Sigmoid colon (tissue), 4 donors: ENCODE measurements at regions not wholly inside any gene's neighbourhood (a gene's known extent, or its start where the extent isn't known, plus 50 kb on each side); places are given as distances from the start of the nearest gene placed in this dataset.

Experiments used
- POLR2A ChIP-seq, 2 donors: fragments of 450-650 bp; IDR thresholded peaks; one replicate each; pipeline ENCODE4 v1.6.1; 2016; ENCODE audit warnings: antibody characterized with exemption in 2 of 2, mild to moderate bottlenecking in 2 of 2, moderate library complexity in 2 of 2
- POLR2AphosphoS5 ChIP-seq, 4 donors: sonication (generic); formaldehyde crosslinking; IDR thresholded peaks; one replicate each; pipeline ENCODE4 v1.6.1; 2017; ENCODE audit warnings: antibody characterized with exemption in 4 of 4
- TF ChIP-seq, protein P1 (sequence below), 4 experiments: fragments of 450-650 bp in 3 of 4; fragments of 200-600 bp in 1 of 4; IDR thresholded peaks; one replicate each; pipeline ENCODE4 v1.5.1; 2016 to 2019; ENCODE audit warnings: antibody characterized with exemption in 4 of 4, mild to moderate bottlenecking in 3 of 4, moderate library complexity in 2 of 4

DNA sequence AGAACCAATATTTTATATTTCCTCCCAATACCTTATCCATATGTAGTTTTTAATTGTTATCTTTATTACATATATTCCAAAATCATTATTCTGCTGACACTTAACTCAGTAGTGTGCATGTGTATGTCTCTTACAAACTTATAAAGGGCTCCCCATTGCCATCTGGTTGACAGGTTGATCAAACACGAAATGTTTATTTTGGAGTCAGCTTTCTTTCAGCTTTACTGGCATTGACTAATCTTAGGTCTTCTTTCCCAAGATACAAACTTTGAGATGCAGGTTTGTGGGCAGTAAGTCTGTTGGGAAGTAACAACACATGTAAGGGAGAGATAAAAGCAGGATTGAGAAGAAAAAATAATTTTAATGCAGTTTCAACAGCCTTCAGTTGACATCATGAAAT, 716.0 kb upstream of the CHD1 start:
- TF ChIP-seq, protein P1, sequence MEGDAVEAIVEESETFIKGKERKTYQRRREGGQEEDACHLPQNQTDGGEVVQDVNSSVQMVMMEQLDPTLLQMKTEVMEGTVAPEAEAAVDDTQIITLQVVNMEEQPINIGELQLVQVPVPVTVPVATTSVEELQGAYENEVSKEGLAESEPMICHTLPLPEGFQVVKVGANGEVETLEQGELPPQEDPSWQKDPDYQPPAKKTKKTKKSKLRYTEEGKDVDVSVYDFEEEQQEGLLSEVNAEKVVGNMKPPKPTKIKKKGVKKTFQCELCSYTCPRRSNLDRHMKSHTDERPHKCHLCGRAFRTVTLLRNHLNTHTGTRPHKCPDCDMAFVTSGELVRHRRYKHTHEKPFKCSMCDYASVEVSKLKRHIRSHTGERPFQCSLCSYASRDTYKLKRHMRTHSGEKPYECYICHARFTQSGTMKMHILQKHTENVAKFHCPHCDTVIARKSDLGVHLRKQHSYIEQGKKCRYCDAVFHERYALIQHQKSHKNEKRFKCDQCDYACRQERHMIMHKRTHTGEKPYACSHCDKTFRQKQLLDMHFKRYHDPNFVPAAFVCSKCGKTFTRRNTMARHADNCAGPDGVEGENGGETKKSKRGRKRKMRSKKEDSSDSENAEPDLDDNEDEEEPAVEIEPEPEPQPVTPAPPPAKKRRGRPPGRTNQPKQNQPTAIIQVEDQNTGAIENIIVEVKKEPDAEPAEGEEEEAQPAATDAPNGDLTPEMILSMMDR (IDR thresholded peaks at IDR 0.05): no peak
- TF ChIP-seq POLR2A (IDR thresholded peaks at IDR 0.05): no peak
- no peak for TF ChIP-seq POLR2AphosphoS5 (IDR thresholded peaks at IDR 0.05)
